ENCODE measurements at regions not wholly inside any gene's neighbourhood (a gene's known extent, or its start where the extent isn't known, plus 50 kb on each side); places are given as distances from the start of the nearest gene placed in this dataset.
"Not testable (repeated sequence)": the region's sequence is repeated elsewhere in the genome, so short reads cannot be mapped to it uniquely, and the experiment has no call there.

GRCh38 chr21:35982717-35983116, 77.6 kb downstream of the SETD4 start:
- DNase-seq, result no peak

GRCh38 chr21:35981514-35982070, 78.7 kb downstream of the SETD4 start:
- no peak for DNase-seq

- no peak for DNase-seq
These were observed 79.5 kb downstream of the SETD4 start for GRCh38 chr21:35980821-35981220.

- not testable (repeated sequence) for DNase-seq
These were observed 82.5 kb downstream of the SETD4 start for GRCh38 chr21:35977860-35978259.

- DNase-seq, result no peak
These were observed 83.4 kb downstream of the SETD4 start for GRCh38 chr21:35976929-35977328.

- DNase-seq, result no peak
These were observed 83.8 kb downstream of the SETD4 start for GRCh38 chr21:35976481-35976880.

GRCh38 chr21:35974775-35975174, 85.6 kb downstream of the SETD4 start:
- no peak for DNase-seq

GRCh38 chr21:35971824-35972223, 88.5 kb downstream of the SETD4 start:
- no peak for DNase-seq

- DNase-seq, result no peak
These were observed 91.0 kb downstream of the SETD4 start for GRCh38 chr21:35969281-35969680.

- DNase-seq, result no peak
These were observed 91.8 kb downstream of the SETD4 start for GRCh38 chr21:35968564-35968963.

- DNase-seq, result no peak
These were observed 94.6 kb downstream of the SETD4 start for GRCh38 chr21:35965699-35966098.

- no peak for DNase-seq
These were observed 96.3 kb downstream of the SETD4 start for GRCh38 chr21:35963920-35964451.

- DNase-seq, result no peak
These were observed 97.4 kb downstream of the SETD4 start for GRCh38 chr21:35962917-35963316.

- no peak for DNase-seq
These were observed 106.3 kb downstream of the SETD4 start for GRCh38 chr21:35954066-35954465.

GRCh38 chr21:35953597-35953996, 106.7 kb downstream of the SETD4 start:
- no peak for DNase-seq

- DNase-seq, result no peak
These were observed 107.5 kb downstream of the SETD4 start for GRCh38 chr21:35952651-35953340.

GRCh38 chr21:35948982-35949381, 111.3 kb downstream of the SETD4 start:
- no peak for DNase-seq

- no peak for DNase-seq
These were observed 115.1 kb downstream of the SETD4 start for GRCh38 chr21:35945089-35945671.

GRCh38 chr21:35943752-35944151, 116.6 kb downstream of the SETD4 start:
- no peak for DNase-seq

- no peak for DNase-seq
These were observed 117.8 kb downstream of the SETD4 start for GRCh38 chr21:35942211-35943144.

- DNase-seq, result no peak
These were observed 120.0 kb downstream of the SETD4 start for GRCh38 chr21:35940074-35940927.

- no peak for DNase-seq
These were observed 121.9 kb downstream of the SETD4 start for GRCh38 chr21:35938446-35938845.
